NB4 (cell line): ENCODE measurements at regions not wholly inside any gene's neighbourhood (a gene's known extent, or its start where the extent isn't known, plus 50 kb on each side); places are given as distances from the start of the nearest gene placed in this dataset.

Experiments used
- MYC ChIP-seq: IDR thresholded peaks from 2 replicates; pipeline ENCODE4 v1.6.1; 2011; ENCODE audit warnings: low read depth, low read length
- POLR2A ChIP-seq: IDR thresholded peaks from 2 replicates; pipeline ENCODE4 v1.6.1; 2011; ENCODE audit warnings: mild to moderate bottlenecking; ENCODE audit not compliant: insufficient read length; ENCODE audit errors: extremely low read depth
- TF ChIP-seq, protein P1 (sequence below): IDR thresholded peaks from one replicate; pipeline ENCODE4 v1.5.1; 2012; ENCODE audit warnings: low read depth, low read length
- TF ChIP-seq, protein P2 (sequence below): IDR thresholded peaks from 2 replicates; pipeline ENCODE4 v1.6.1; 2011; ENCODE audit warnings: low read depth, low read length

DNA sequence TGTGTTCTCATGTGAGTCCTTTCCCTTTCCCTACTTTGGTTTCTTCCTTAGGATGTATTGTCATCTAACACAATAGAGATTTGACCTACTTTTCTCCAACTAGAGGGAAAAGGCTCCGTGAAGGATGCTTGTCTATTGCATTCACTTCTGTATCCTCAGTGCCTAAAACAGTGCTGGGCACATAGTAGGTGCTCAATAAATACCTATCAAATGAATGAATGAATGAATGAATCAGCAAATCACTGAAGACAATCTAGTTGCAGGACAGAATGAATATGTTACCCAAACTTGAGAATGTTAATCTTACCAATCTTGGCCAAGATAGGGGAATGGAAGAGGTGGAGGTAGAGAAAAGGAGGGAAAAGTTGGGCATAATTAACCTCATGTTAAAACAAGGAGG is 131.2 kb upstream of the FOXN2 start:
- TF ChIP-seq, protein P1, sequence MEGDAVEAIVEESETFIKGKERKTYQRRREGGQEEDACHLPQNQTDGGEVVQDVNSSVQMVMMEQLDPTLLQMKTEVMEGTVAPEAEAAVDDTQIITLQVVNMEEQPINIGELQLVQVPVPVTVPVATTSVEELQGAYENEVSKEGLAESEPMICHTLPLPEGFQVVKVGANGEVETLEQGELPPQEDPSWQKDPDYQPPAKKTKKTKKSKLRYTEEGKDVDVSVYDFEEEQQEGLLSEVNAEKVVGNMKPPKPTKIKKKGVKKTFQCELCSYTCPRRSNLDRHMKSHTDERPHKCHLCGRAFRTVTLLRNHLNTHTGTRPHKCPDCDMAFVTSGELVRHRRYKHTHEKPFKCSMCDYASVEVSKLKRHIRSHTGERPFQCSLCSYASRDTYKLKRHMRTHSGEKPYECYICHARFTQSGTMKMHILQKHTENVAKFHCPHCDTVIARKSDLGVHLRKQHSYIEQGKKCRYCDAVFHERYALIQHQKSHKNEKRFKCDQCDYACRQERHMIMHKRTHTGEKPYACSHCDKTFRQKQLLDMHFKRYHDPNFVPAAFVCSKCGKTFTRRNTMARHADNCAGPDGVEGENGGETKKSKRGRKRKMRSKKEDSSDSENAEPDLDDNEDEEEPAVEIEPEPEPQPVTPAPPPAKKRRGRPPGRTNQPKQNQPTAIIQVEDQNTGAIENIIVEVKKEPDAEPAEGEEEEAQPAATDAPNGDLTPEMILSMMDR = no peak
- TF ChIP-seq POLR2A = no peak
- TF ChIP-seq, protein P2, sequence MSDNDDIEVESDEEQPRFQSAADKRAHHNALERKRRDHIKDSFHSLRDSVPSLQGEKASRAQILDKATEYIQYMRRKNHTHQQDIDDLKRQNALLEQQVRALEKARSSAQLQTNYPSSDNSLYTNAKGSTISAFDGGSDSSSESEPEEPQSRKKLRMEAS = no peak
- no peak for TF ChIP-seq MYC
